Fibroblast of lung (primary cell): ENCODE measurements at regions not wholly inside any gene's neighbourhood (a gene's known extent, or its start where the extent isn't known, plus 50 kb on each side); places are given as distances from the start of the nearest gene placed in this dataset.
A peak's percentile ranks its signal among the peaks of the same experiment; 100 is the strongest.

Source experiments
- DNase-seq, 2 donors: peaks; one replicate each; pipeline versions ENCODE4 v3.0.0 to v3.0.0-alpha.2; 2010; ENCODE audit warnings: low read depth in 2 of 2
- H2AFZ ChIP-seq: 2 replicates; pipeline ENCODE4 v1.5.1; 2012; ENCODE audit warnings: low read length, control low read depth, inconsistent platforms
- H3K27ac ChIP-seq: 2 replicates; pipeline ENCODE4 v1.5.1; 2011; ENCODE audit warnings: low read length, control low read depth; ENCODE audit not compliant: insufficient read depth
- H3K27me3 ChIP-seq: 2 replicates; pipeline ENCODE4 v1.5.1; 2011; ENCODE audit warnings: mild to moderate bottlenecking, low read length; ENCODE audit not compliant: control insufficient read depth, insufficient read depth
- H3K36me3 ChIP-seq: 2 replicates; pipeline ENCODE4 v1.5.1; 2011; ENCODE audit warnings: low read length; ENCODE audit not compliant: control insufficient read depth, insufficient read depth
- H3K4me1 ChIP-seq: 2 replicates; pipeline ENCODE4 v1.5.1; 2011; ENCODE audit warnings: low read length; ENCODE audit not compliant: control insufficient read depth, insufficient read depth; ENCODE audit errors: extremely low read depth
- H3K4me2 ChIP-seq: 2 replicates; pipeline ENCODE4 v1.5.1; 2011; ENCODE audit warnings: low read length, control low read depth; ENCODE audit not compliant: insufficient read depth; ENCODE audit errors: extremely low read depth
- H3K4me3 ChIP-seq, 4 experiments: fragments of 200-600 bp in 1 of 4; sonication (generic) in 1 of 4; replicated peaks in 1 of 4; 2 replicates each; pipeline ENCODE4 v1.5.1; 2011 to 2016; ENCODE audit warnings: low read length in 4 of 4, low read depth in 3 of 4, mild to moderate bottlenecking in 3 of 4, control low read depth in 2 of 4, inconsistent platforms in 1 of 4, mixed read lengths in 1 of 4; ENCODE audit not compliant: insufficient read depth in 1 of 4; ENCODE audit errors: control extremely low read depth in 1 of 4
- H3K79me2 ChIP-seq: 2 replicates; pipeline ENCODE4 v1.5.1; 2012; ENCODE audit warnings: mild to moderate bottlenecking, low read length, inconsistent platforms; ENCODE audit not compliant: control insufficient read depth, insufficient read depth
- H3K9ac ChIP-seq: 2 replicates; pipeline ENCODE4 v1.5.1; 2011; ENCODE audit warnings: mild to moderate bottlenecking, low read length, control low read depth; ENCODE audit not compliant: insufficient read depth
- H3K9me3 ChIP-seq: 2 replicates; pipeline ENCODE4 v1.5.1; 2012; ENCODE audit warnings: low read depth, low read length; ENCODE audit not compliant: control insufficient read depth, insufficient read depth
- H4K20me1 ChIP-seq: 2 replicates; pipeline ENCODE4 v1.5.1; 2011; ENCODE audit warnings: low read length; ENCODE audit not compliant: control insufficient read depth, insufficient read depth; ENCODE audit errors: extremely low read depth
- CTCF ChIP-seq, 2 donors: IDR thresholded peaks in 1 of 2; conservative IDR thresholded peaks in 1 of 2; 1 replicate in 1 of 2; 2 replicates in 1 of 2; pipeline ENCODE4 v1.5.1; 2011 to 2012; ENCODE audit warnings: low read length in 2 of 2, control low read depth in 1 of 2, inconsistent platforms in 1 of 2, low read depth in 1 of 2, mild to moderate bottlenecking in 1 of 2
- EZH2 ChIP-seq: IDR thresholded peaks from 2 replicates; pipeline ENCODE4 v1.5.1; 2012; ENCODE audit warnings: low read length, control low read depth, mild to moderate bottlenecking; ENCODE audit errors: missing control alignments

GRCh38 chr5:166909040-166909439 is 1382.4 kb upstream of the WWC1 start:
- Histone ChIP-seq H3K4me1 (no peaks in the 10 kb centered on the region), H3K9me3 (no peaks in the 10 kb centered on the region), H3K4me3 (no peak overlapping the region), H4K20me1 (no peaks in the 10 kb centered on the region), H2AFZ (no peak overlapping the region), H3K27ac (no peak overlapping the region), H3K4me2 (no peak overlapping the region), H3K27me3 (no peaks in the 10 kb centered on the region), H3K9ac (no peak overlapping the region), H3K79me2 (no peaks in the 10 kb centered on the region), H3K36me3 (no peaks in the 10 kb centered on the region)
- TF ChIP-seq CTCF (conservative IDR thresholded peaks at IDR 0.05 in 1 of 2, IDR thresholded peaks at IDR 0.05 in 1 of 2; ENCODE audit: low read depth in 1 of 2, low read length in 2 of 2) (no peak), EZH2 (no peak)
- peak; percentile 92 to 94 for DNase-seq

GRCh38 chr5:166909926-166910325 is 1381.5 kb upstream of the WWC1 start:
- Histone ChIP-seq H3K9ac (no peak overlapping the region), H3K79me2 (no peaks in the 10 kb centered on the region), H2AFZ (no peak overlapping the region), H3K4me1 (no peaks in the 10 kb centered on the region), H3K27me3 (no peaks in the 10 kb centered on the region), H3K4me3 (no peak overlapping the region), H3K4me2 (no peak overlapping the region), H3K27ac (no peak overlapping the region), H3K9me3 (no peaks in the 10 kb centered on the region), H3K36me3 (no peaks in the 10 kb centered on the region), H4K20me1 (no peaks in the 10 kb centered on the region)
- TF ChIP-seq EZH2 (no peak), CTCF (conservative IDR thresholded peaks at IDR 0.05 in 1 of 2, IDR thresholded peaks at IDR 0.05 in 1 of 2; ENCODE audit: low read depth in 1 of 2, low read length in 2 of 2) (no peak)
- DNase-seq, result no peak

GRCh38 chr5:166910995-166911394 is 1380.5 kb upstream of the WWC1 start:
- no peak overlapping the region for H3K27ac ChIP-seq

More at GRCh38 chr5:166910995-166911394, 1380.5 kb upstream of the WWC1 start:
- no peak overlapping the region for H3K4me3 ChIP-seq
- H3K79me2 ChIP-seq, result no peaks in the 10 kb centered on the region
- no peak for DNase-seq
- TF ChIP-seq CTCF (conservative IDR thresholded peaks at IDR 0.05 in 1 of 2, IDR thresholded peaks at IDR 0.05 in 1 of 2; ENCODE audit: low read depth in 1 of 2, low read length in 2 of 2) (no peak), EZH2 (no peak)
- H2AFZ ChIP-seq, result no peak overlapping the region
- no peaks in the 10 kb centered on the region for H3K27me3 ChIP-seq
- H3K9me3 ChIP-seq, result no peaks in the 10 kb centered on the region
- no peaks in the 10 kb centered on the region for H4K20me1 ChIP-seq
- H3K4me2 ChIP-seq, result no peak overlapping the region
- no peak overlapping the region for H3K9ac ChIP-seq
- H3K36me3 ChIP-seq, result no peaks in the 10 kb centered on the region
- H3K4me1 ChIP-seq, result no peaks in the 10 kb centered on the region
